ENCODE measurements at regions not wholly inside any gene's neighbourhood (a gene's known extent, or its start where the extent isn't known, plus 50 kb on each side); places are given as distances from the start of the nearest gene placed in this dataset.

- DNase-seq (ENCODE audit: low spot score) = no peak
- TF ChIP-seq CTCF (IDR thresholded peaks at IDR 0.05; ENCODE audit: extremely low read depth, missing control alignments) = no peak
These were observed 63.8 kb upstream of the ANXA10 start for GRCh38 chr4:168028568-168028967.

GRCh38 chr4:168028970-168029597 lies 63.3 kb upstream of the ANXA10 start:
- no peak for DNase-seq (ENCODE audit: low spot score)
- no peak for TF ChIP-seq CTCF (IDR thresholded peaks at IDR 0.05; ENCODE audit: extremely low read depth, missing control alignments)

- TF ChIP-seq CTCF (IDR thresholded peaks at IDR 0.05; ENCODE audit: extremely low read depth, missing control alignments) = no peak
- DNase-seq (ENCODE audit: low spot score) = no peak
These were observed 54.7 kb upstream of the ANXA10 start for GRCh38 chr4:168037676-168038075.

GRCh38 chr4:168039593-168039992 lies 52.7 kb upstream of the ANXA10 start:
- no peak for TF ChIP-seq CTCF (IDR thresholded peaks at IDR 0.05; ENCODE audit: extremely low read depth, missing control alignments)
- DNase-seq (ENCODE audit: low spot score) = no peak
